ENCODE measurements at regions not wholly inside any gene's neighbourhood (a gene's known extent, or its start where the extent isn't known, plus 50 kb on each side); places are given as distances from the start of the nearest gene placed in this dataset.

DNA sequence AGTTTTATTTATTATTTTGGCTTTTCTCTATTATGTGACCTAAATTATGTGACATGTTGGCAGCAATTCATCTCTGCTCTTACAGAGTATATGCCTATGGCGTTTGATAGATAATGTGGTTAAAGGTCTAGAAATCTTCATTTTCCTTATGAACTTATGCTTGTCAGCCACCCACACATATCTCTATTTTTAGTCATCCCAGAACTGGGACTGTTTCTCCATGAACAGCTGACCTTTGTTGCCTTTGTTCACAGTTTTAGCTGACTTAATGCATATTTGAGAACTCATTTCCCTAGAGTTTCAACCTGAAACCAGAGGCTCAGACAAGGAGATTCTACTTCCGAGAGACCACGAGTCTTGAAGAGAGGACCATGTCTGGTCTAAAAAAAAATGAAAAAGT lies 176.5 kb downstream of the RAP2B start:
- Mint-ChIP-seq H3K4me3 (no peak overlapping the region), H3K27me3 (ENCODE audit: low read depth in 3 of 3) (peaks cover 0 to 6% (median 0%) of the 10 kb centered on the region in 3 donors), H3K4me1 (no peaks in the 10 kb centered on the region), H3K36me3 (peaks cover 0 to 15% (median 6%) of the 10 kb centered on the region in 3 donors), H3K9me3 (peaks cover 0 to 6% (median under 1%) of the 10 kb centered on the region in 6 donors), H3K27ac (no peak overlapping the region)
- no peak for DNase-seq

DNA sequence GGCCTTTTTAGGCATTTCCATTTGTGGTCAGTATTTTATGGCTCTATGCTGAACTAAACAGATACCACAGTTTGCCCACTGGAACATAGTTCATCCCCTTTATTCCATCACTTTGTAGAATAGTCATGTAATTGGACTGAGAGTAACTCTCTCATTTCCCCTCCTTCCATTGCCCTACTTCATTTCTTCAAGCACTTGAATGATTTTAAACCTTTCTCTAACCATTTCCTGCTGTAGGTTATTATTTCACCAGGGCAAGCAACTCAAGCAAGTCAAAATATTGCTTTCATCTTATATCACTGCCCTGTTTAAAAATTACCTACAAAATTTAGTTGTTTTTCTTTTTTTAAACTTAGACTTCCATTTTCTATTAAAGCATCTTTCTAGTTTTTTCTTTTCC lies 177.0 kb downstream of the RAP2B start:
- H3K9me3 Mint-ChIP-seq = peaks cover 0 to 6% (median under 1%) of the 10 kb centered on the region in 6 donors
- peaks cover 0 to 6% (median 0%) of the 10 kb centered on the region in 3 donors for H3K27me3 Mint-ChIP-seq (ENCODE audit: low read depth in 3 of 3)
- H3K27ac Mint-ChIP-seq = no peak overlapping the region
- no peaks in the 10 kb centered on the region for H3K4me1 Mint-ChIP-seq
- no peak overlapping the region for H3K4me3 Mint-ChIP-seq
- peaks cover 0 to 15% (median 6%) of the 10 kb centered on the region in 3 donors for H3K36me3 Mint-ChIP-seq
- DNase-seq = no peak

DNA sequence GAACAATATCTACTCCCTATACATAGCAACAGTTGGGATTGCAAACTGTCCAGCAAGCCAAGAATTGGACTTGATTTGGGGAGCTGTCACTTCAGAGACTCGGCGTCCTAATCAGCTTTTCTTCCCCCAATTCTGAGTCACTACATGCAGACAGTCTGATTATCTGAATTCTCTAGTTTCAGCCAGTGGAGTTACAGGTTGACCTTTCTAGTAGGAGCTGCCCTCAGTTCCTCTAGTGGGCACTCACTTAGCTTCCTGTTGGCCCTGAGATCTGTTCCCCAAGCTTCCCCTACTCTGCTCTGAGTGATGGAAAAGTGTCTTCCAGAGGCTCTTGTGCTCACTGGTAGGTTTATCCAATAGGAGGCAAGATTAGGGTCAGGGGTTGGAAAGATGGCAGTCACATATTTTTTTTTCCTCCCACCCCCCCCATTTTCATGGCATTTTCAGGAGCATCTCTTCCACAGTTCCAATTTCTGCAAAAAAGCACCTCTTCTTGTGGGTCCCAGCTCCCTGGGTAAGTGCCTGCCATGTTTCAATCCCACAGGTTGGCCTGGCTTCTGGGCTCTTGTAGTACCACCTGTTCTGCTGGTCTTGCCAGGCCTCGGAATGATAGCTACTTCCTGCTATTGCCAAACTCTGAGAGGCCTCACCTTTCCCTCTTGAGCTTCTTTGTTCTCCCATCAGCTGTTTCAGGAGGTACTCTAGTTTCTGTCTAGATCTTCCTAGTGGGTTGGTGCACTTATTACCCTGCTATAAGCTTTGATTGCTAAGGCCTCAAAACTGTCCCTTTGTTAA lies 182.2 kb downstream of the RAP2B start:
- peaks cover 2 to 6% (median 4%) of the 10 kb centered on the region in 3 donors for H3K27me3 Mint-ChIP-seq (ENCODE audit: low read depth in 3 of 3)
- no peak for DNase-seq
- H3K4me1 Mint-ChIP-seq = no peaks in the 10 kb centered on the region
- H3K9me3 Mint-ChIP-seq = peaks cover 0 to 7% (median 5%) of the 10 kb centered on the region in 6 donors
- no peak overlapping the region for H3K27ac Mint-ChIP-seq
- peaks cover 10 to 29% (median 11%) of the 10 kb centered on the region in 3 donors for H3K36me3 Mint-ChIP-seq
- no peak overlapping the region for H3K4me3 Mint-ChIP-seq

DNA sequence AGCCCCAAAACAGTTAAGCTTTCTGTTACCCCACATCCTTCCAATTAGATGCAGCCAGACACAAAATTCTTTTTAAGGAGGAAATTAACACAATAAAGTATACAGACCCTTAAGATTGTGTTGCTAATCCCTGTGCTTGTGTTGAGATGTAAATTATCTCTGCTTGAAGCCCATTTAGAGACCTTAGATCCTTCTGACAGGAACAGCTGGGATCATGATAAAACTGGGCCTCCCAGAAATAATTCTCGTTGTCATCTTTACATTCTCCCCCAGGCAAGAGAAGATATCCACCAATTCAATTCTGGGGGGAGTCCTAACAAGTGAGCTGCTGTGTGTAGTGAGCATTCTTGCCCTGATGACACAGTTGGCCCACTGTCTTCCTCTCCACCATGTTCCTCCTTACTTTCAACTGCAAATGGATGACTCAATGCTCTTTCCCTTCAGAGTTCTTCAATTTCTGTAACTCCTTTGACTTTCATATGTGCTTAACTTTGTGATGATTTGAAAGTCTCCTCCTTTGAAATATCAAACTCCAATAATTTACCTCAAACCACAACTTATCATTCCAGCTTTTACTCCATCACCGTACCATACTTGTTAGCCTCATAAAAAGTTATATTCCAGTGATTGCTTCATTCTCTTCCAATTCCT lies 186.6 kb downstream of the RAP2B start:
- DNase-seq = no peak
- Mint-ChIP-seq H3K27me3 (ENCODE audit: low read depth in 3 of 3) (peaks cover 0 to 5% (median 4%) of the 10 kb centered on the region in 3 donors), H3K9me3 (peaks cover 0 to 5% (median 3%) of the 10 kb centered on the region in 6 donors), H3K27ac (no peak overlapping the region), H3K36me3 (peaks cover 5 to 31% (median 14%) of the 10 kb centered on the region in 3 donors), H3K4me1 (no peaks in the 10 kb centered on the region), H3K4me3 (no peak overlapping the region)

DNA sequence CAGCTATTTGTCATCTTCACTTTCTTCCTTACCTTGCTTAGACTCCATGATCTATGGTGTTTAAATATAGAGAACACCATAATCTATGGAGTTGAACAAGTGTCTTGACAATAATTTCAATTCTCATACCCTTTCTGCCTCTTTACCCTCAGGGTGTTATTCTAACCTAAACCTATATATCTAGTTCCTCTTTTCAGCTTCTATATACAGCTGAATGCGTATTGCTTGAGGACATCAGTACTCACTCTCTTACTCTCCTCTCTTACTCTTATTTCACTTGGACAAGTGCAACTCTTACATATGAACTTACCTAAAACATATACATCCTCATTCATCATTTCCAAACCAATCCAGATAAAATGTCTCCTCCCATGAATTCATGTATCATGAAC lies 187.1 kb downstream of the RAP2B start:
- Mint-ChIP-seq H3K27me3 (ENCODE audit: low read depth in 3 of 3) (peaks cover 0 to 5% (median 4%) of the 10 kb centered on the region in 3 donors), H3K36me3 (peaks cover 5 to 31% (median 14%) of the 10 kb centered on the region in 3 donors), H3K9me3 (peaks cover 0 to 5% (median 3%) of the 10 kb centered on the region in 6 donors), H3K4me1 (no peaks in the 10 kb centered on the region), H3K4me3 (no peak overlapping the region), H3K27ac (no peak overlapping the region)
- no peak for DNase-seq

DNA sequence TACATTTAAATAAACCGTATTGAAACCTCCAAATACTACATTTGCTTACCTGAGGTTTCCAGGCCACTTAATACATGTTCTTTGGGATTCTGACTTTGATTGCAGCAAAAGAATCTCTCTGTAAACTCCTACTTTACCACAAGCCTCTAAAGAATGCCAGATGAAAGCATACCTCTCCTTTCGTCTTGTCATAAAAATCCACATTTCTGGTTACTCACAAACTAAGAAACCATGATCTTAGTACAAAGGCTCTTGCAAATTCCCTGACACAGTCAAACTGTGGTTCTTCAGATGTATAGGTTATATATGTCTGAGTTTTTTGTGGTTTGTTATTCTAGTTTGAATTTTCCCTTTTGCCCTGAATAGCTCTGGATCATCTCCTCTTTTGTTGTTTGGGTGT lies 188.4 kb downstream of the RAP2B start:
- H3K4me3 Mint-ChIP-seq = no peak overlapping the region
- H3K36me3 Mint-ChIP-seq = peaks cover 5 to 34% (median 14%) of the 10 kb centered on the region in 3 donors
- H3K4me1 Mint-ChIP-seq = no peaks in the 10 kb centered on the region
- peaks cover 0 to 5% (median 5%) of the 10 kb centered on the region in 3 donors for H3K27me3 Mint-ChIP-seq (ENCODE audit: low read depth in 3 of 3)
- peaks cover 0 to 5% (median 3%) of the 10 kb centered on the region in 6 donors for H3K9me3 Mint-ChIP-seq
- no peak for DNase-seq
- H3K27ac Mint-ChIP-seq = no peak overlapping the region

DNA sequence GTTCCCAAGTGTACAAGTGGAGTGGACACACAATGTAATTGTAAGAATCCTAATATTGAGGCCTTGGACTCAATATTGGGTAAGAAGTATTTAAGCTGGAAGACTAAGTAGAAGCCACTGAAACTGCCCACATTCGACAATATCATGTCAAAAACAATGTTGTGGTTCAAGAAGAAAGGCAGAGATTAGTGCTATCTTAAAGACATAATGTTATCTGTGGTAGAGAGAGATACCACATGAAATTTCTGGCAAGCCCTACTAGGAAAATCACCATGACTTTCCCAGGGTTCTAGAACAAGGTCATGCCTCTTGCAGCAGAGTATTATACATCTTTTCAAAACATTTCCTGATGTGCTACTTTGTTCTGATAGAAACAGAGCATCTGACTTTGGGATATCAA lies 192.6 kb downstream of the RAP2B start:
- DNase-seq = no peak
- Mint-ChIP-seq H3K4me3 (no peak overlapping the region), H3K27me3 (ENCODE audit: low read depth in 3 of 3) (peaks cover 0 to 8% (median 2%) of the 10 kb centered on the region in 3 donors), H3K36me3 (peaks cover 0 to 19% (median 4%) of the 10 kb centered on the region in 3 donors), H3K9me3 (no peaks in the 10 kb centered on the region), H3K4me1 (no peaks in the 10 kb centered on the region), H3K27ac (no peak overlapping the region)

DNA sequence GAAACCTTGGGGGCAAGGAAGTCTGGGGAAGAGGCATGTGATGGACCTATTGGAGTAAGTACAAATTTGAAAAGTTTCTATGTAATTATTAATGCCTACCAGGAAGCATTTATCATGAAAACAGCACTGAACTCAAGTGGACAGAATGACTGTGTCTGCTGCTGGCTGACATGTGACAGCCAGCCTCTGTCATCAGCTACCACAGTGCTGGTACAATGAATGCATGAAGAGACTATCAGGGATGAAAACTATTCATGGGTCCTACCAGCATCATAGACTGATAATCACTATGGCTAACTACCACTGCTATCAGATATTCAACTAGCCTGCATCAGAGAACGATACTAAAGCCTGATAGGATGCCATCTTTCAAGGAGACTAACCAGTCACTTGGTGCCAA lies 193.5 kb downstream of the RAP2B start:
- H3K4me1 Mint-ChIP-seq = no peaks in the 10 kb centered on the region
- H3K27me3 Mint-ChIP-seq (ENCODE audit: low read depth in 3 of 3) = peaks cover 0 to 7% (median 0%) of the 10 kb centered on the region in 3 donors
- no peak for DNase-seq
- peaks cover 0 to 19% (median 4%) of the 10 kb centered on the region in 3 donors for H3K36me3 Mint-ChIP-seq
- no peak overlapping the region for H3K27ac Mint-ChIP-seq
- no peaks in the 10 kb centered on the region for H3K9me3 Mint-ChIP-seq
- no peak overlapping the region for H3K4me3 Mint-ChIP-seq

DNA sequence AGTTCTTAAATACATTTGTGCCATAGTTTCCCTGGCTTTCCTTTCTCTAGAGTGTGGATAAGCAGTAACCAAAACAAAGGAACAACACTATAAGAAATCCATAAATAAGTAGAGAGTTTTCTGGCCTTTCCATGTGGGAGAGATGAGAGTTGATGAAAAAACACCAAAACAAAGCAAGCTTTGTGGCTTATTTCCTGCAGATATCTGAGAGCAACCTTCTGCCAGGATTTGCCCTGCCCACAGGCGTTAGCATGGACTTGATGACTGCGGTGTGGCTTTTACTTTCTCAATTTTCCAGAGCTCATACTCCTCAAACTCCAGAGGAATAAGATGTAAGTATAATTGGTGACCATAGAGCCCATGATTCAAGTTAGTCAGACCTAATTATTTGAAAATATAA lies 194.9 kb downstream of the RAP2B start:
- H3K9me3 Mint-ChIP-seq = peaks cover 0 to 5% (median 0%) of the 10 kb centered on the region in 6 donors
- peaks cover 0 to 22% (median 4%) of the 10 kb centered on the region in 3 donors for H3K36me3 Mint-ChIP-seq

DNA sequence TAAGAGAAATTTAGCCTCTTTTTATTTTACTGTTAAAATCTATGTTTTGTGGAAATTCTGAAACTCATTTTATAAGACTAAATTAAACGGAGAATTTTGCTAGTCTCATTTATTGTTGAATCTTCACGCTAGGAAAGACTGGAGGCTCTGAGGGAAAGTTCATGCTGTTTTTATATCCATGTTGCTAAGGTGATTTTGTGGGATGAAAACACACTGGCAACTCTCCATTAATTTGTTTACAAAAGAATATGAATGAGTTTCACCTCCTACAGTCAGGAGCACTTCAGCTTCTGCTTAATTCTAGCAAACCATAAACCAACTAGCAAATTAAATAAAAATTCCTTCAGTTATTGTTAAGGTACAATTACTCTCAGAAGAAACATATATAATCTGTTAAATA lies 195.4 kb downstream of the RAP2B start:
- no peak overlapping the region for H3K4me3 Mint-ChIP-seq
- no peak for DNase-seq
- peaks cover 0 to 16% (median 4%) of the 10 kb centered on the region in 3 donors for H3K36me3 Mint-ChIP-seq
- H3K27ac Mint-ChIP-seq = no peak overlapping the region
- H3K27me3 Mint-ChIP-seq (ENCODE audit: low read depth in 3 of 3) = peaks cover 0 to 8% (median 0%) of the 10 kb centered on the region in 3 donors
- no peaks in the 10 kb centered on the region for H3K4me1 Mint-ChIP-seq
- peaks cover 0 to 5% (median 1%) of the 10 kb centered on the region in 6 donors for H3K9me3 Mint-ChIP-seq

More for the DNA sequence above, 194.9 kb downstream of the RAP2B start:
- Mint-ChIP-seq H3K4me1 (no peaks in the 10 kb centered on the region), H3K27ac (no peak overlapping the region), H3K27me3 (ENCODE audit: low read depth in 3 of 3) (peaks cover 0 to 8% (median 0%) of the 10 kb centered on the region in 3 donors), H3K4me3 (no peak overlapping the region)
- DNase-seq = no peak

DNA sequence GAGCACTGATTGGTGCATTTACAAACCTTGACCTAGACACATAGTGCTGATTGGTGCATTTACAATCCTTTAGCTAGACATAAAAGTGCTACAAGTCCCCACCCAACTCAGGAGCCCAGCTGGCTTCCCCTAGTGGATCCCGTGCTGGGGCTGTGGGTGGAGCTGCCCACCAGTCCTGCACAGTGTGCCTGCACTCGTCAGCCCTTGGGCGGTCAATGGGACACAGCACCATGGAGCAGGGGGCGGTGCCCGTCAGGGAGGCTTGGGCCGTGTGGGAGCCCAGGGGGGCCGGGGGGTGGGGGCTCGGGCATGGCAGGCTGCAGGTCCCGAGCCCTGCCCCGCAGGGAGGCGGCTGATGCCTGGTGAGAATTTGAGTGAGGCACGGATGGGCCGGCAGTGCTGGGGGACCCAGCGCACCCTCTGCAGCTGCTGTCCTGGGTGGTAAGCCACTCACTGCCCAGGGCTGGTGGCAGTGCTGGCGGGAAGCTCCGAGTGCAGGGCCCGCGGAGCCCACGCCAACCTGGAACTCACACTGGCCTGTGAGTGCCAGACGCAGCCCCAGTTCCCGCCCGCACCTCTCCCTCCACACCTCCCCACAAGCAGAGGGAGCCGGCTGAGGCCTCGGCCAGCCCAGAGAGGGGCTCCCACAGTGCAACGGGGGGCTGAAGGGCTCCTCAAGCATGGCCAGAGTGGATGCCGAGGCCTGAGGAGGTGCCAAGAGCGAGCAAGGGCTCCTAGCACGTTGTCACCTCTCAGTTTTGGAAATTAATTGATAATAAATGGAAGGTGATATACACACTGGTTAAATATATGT lies 207.7 kb downstream of the RAP2B start:
- Mint-ChIP-seq H3K27ac (no peak overlapping the region), H3K36me3 (peaks cover 14 to 23% (median 18%) of the 10 kb centered on the region in 3 donors), H3K9me3 (peaks cover 4 to 12% (median 10%) of the 10 kb centered on the region in 6 donors), H3K27me3 (ENCODE audit: low read depth in 3 of 3) (peaks cover 1 to 8% (median 5%) of the 10 kb centered on the region in 3 donors), H3K4me1 (no peaks in the 10 kb centered on the region), H3K4me3 (no peak overlapping the region)
- no peak for DNase-seq

DNA sequence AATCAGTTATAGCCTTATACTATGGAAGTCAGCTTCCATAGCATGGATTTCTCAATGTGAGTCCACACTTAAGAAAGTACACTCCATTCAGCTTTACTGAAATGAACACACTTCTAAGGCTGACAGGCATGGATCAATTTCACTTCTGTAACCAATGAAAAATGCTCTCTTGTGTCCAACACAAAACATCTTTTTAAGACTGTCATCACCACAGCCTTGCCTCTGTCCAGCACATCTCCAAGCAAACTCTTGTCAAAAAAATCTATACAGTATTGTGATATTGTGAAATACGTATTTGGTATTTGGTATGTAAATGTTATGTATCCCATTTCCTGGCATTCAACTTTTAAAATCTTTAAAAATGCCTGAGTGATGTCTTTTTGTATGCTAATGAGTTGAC lies 208.7 kb downstream of the RAP2B start:
- peak overlapping the region in 1 of 6 donors; percentile 18 for H3K27ac Mint-ChIP-seq
- peaks cover 1 to 8% (median 5%) of the 10 kb centered on the region in 3 donors for H3K27me3 Mint-ChIP-seq (ENCODE audit: low read depth in 3 of 3)
- H3K36me3 Mint-ChIP-seq = peaks cover 9 to 14% (median 13%) of the 10 kb centered on the region in 3 donors
- peaks cover 0 to 3% (median 2%) of the 10 kb centered on the region in 6 donors for H3K9me3 Mint-ChIP-seq
- no peak overlapping the region for H3K4me3 Mint-ChIP-seq
- no peak for DNase-seq
- H3K4me1 Mint-ChIP-seq = no peaks in the 10 kb centered on the region

DNA sequence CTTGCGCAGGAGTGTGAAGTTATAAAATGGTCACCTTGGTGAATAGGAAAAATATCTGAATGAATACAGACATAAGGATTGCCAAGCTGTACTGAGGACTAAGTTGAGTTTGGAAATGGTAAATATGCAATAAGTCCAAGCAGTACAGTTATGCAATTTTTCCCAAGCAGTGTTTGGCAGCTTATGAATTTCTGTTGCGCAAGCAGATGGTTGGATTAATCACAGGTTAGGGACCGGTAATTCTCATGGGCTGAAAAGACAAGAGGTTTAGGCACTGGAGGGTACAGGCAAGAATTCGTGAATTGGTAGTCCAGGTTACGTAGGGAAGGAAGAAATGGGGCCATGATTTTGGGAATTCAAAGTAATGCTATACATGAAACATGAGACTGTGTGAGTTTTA lies 210.3 kb downstream of the RAP2B start:
- H3K4me1 Mint-ChIP-seq = no peaks in the 10 kb centered on the region

More for the DNA sequence above, 210.3 kb downstream of the RAP2B start:
- Mint-ChIP-seq H3K27me3 (ENCODE audit: low read depth in 3 of 3) (peaks cover under 1 to 7% (median 6%) of the 10 kb centered on the region in 3 donors), H3K27ac (no peak overlapping the region), H3K36me3 (peaks cover 7 to 12% (median 8%) of the 10 kb centered on the region in 3 donors), H3K4me3 (no peak overlapping the region), H3K9me3 (peaks cover 0 to 2% (median 0%) of the 10 kb centered on the region in 6 donors)
- no peak for DNase-seq

All from immature natural killer cell (primary cell).